Tibial nerve (tissue), 4 donors: ENCODE measurements at regions not wholly inside any gene's neighbourhood (a gene's known extent, or its start where the extent isn't known, plus 50 kb on each side); places are given as distances from the start of the nearest gene placed in this dataset.

Source experiments
- DNase-seq, 2 donors: peaks; one replicate each; pipeline ENCODE4 v3.0.0-alpha.2; 2019; ENCODE audit warnings: low spot score in 2 of 2
- H3K27ac ChIP-seq, 4 donors: fragments of 200-600 bp; sonication (generic) in 3 of 4; one replicate each; pipeline ENCODE4 v1.5.1; 2017 to 2019; ENCODE audit warnings: mild to moderate bottlenecking in 1 of 4
- H3K27me3 ChIP-seq, 2 donors: fragments of 200-600 bp; sonication (generic) in 1 of 2; one replicate each; pipeline versions ENCODE4 v1.5.1 to v1.6.0; 2017 to 2019
- H3K36me3 ChIP-seq, 3 donors: fragments of 200-600 bp; sonication (generic); one replicate each; pipeline ENCODE4 v1.5.1; 2018 to 2019
- H3K4me1 ChIP-seq, 4 donors: fragments of 200-600 bp; sonication (generic) in 3 of 4; one replicate each; pipeline ENCODE4 v1.5.1; 2017 to 2019
- H3K4me3 ChIP-seq, 4 donors: fragments of 200-600 bp; sonication (generic) in 3 of 4; one replicate each; pipeline ENCODE4 v1.5.1; 2017 to 2019; ENCODE audit warnings: mild to moderate bottlenecking in 1 of 4, moderate library complexity in 1 of 4
- H3K9me3 ChIP-seq, 4 donors: fragments of 200-600 bp; sonication (generic) in 3 of 4; one replicate each; pipeline ENCODE4 v1.5.1; 2017 to 2019
- CTCF ChIP-seq, 5 experiments: fragments of 200-600 bp in 3 of 5; fragments of 450-650 bp in 2 of 5; sonication (generic) in 3 of 5; IDR thresholded peaks; one replicate each; pipeline ENCODE4 v1.5.1; 2016 to 2019; ENCODE audit warnings: antibody characterized with exemption in 5 of 5, mild to moderate bottlenecking in 3 of 5, moderate library complexity in 2 of 5
- EP300 ChIP-seq, 2 donors: sonication (generic); formaldehyde crosslinking; IDR thresholded peaks; one replicate each; pipeline ENCODE4 v1.6.1; 2017; ENCODE audit warnings: antibody characterized with exemption in 2 of 2, mild to moderate bottlenecking in 1 of 2
- POLR2A ChIP-seq, 2 donors: fragments of 450-650 bp; IDR thresholded peaks; one replicate each; pipeline ENCODE4 v1.6.1; 2017; ENCODE audit warnings: antibody characterized with exemption in 2 of 2, mild to moderate bottlenecking in 2 of 2, moderate library complexity in 2 of 2
- WGBS, 2 donors: methylation state at CpG; one replicate each; pipeline ENCODE4 v1.1.5; 2018; 5-methylcytosine and 5-hydroxymethylcytosine counted together

- peak in 1 of 2 donors; percentile 7 for TF ChIP-seq EP300 (IDR thresholded peaks at IDR 0.05)
- TF ChIP-seq CTCF (IDR thresholded peaks at IDR 0.05): no peak
- H3K4me3 ChIP-seq: no peak overlapping the region
- H3K27me3 ChIP-seq: no peaks in the 10 kb centered on the region
- no peaks in the 10 kb centered on the region for H3K36me3 ChIP-seq
- H3K4me1 ChIP-seq: peaks cover 0 to 24% (median 0%) of the 10 kb centered on the region in 4 donors
- DNase-seq: no peak
- WGBS, 2 donors: 74 to 78% methylated on average over 2 of the region's 2 CpGs
- no peak overlapping the region for H3K27ac ChIP-seq
- H3K9me3 ChIP-seq: no peaks in the 10 kb centered on the region
Observed at GRCh38 chr20:10854976-10855375, 181.2 kb upstream of the JAG1 start.

- no peak overlapping the region for H3K4me3 ChIP-seq
- no peaks in the 10 kb centered on the region for H3K27me3 ChIP-seq
- H3K4me1 ChIP-seq: peaks cover 0 to 24% (median 0%) of the 10 kb centered on the region in 4 donors
- no peaks in the 10 kb centered on the region for H3K9me3 ChIP-seq
- no peaks in the 10 kb centered on the region for H3K36me3 ChIP-seq
- TF ChIP-seq CTCF (IDR thresholded peaks at IDR 0.05) (no peak), EP300 (IDR thresholded peaks at IDR 0.05) (no peak), POLR2A (IDR thresholded peaks at IDR 0.05) (no peak)
- no peak for DNase-seq
- H3K27ac ChIP-seq: no peak overlapping the region
Observed at GRCh38 chr20:10855778-10856177, 182.0 kb upstream of the JAG1 start.

GRCh38 chr20:10856237-10857015 is 182.6 kb upstream of the JAG1 start:
- Histone ChIP-seq H3K27ac (no peak overlapping the region), H3K4me1 (peaks cover 0 to 24% (median 0%) of the 10 kb centered on the region in 4 donors), H3K4me3 (no peak overlapping the region), H3K9me3 (no peaks in the 10 kb centered on the region), H3K27me3 (no peaks in the 10 kb centered on the region), H3K36me3 (no peaks in the 10 kb centered on the region)
- DNase-seq: no peak
- 80 to 81% methylated on average over 1 of the region's 1 CpG for WGBS, 2 donors
- TF ChIP-seq CTCF (IDR thresholded peaks at IDR 0.05) (no peak), POLR2A (IDR thresholded peaks at IDR 0.05) (no peak), EP300 (IDR thresholded peaks at IDR 0.05) (no peak)

- no peaks in the 10 kb centered on the region for H3K27me3 ChIP-seq
- H3K27ac ChIP-seq: peak overlapping the region in 2 of 4 donors; percentile 10 to 43
- DNase-seq: peak in 1 of 2 donors; percentile 53
- 60 to 65% methylated on average over 6 of the region's 6 CpGs for WGBS, 2 donors
- H3K4me3 ChIP-seq: no peak overlapping the region
- peaks cover 0 to 26% (median 0%) of the 10 kb centered on the region in 4 donors for H3K4me1 ChIP-seq
- TF ChIP-seq CTCF (IDR thresholded peaks at IDR 0.05): no peak
- peak; percentile 37 to 80 for TF ChIP-seq EP300 (IDR thresholded peaks at IDR 0.05)
- TF ChIP-seq POLR2A (IDR thresholded peaks at IDR 0.05): no peak
- no peaks in the 10 kb centered on the region for H3K9me3 ChIP-seq
- no peaks in the 10 kb centered on the region for H3K36me3 ChIP-seq
Observed at GRCh38 chr20:10857352-10858070, 183.7 kb upstream of the JAG1 start.

- 79% methylated on average over 2 of the region's 2 CpGs for WGBS, 2 donors
- Histone ChIP-seq H3K9me3 (no peaks in the 10 kb centered on the region), H3K4me1 (peaks cover 0 to 43% (median 0%) of the 10 kb centered on the region in 4 donors), H3K27me3 (no peaks in the 10 kb centered on the region), H3K36me3 (no peaks in the 10 kb centered on the region), H3K27ac (no peak overlapping the region), H3K4me3 (no peak overlapping the region)
- no peak for DNase-seq
- TF ChIP-seq EP300 (IDR thresholded peaks at IDR 0.05) (no peak), CTCF (IDR thresholded peaks at IDR 0.05) (no peak), POLR2A (IDR thresholded peaks at IDR 0.05) (no peak)
Observed at GRCh38 chr20:10861090-10861489, 187.3 kb upstream of the JAG1 start.
